CD4-positive, alpha-beta T cell (primary cell): ENCODE measurements at regions not wholly inside any gene's neighbourhood (a gene's known extent, or its start where the extent isn't known, plus 50 kb on each side); places are given as distances from the start of the nearest gene placed in this dataset.
"Not testable (repeated sequence)": the region's sequence is repeated elsewhere in the genome, so short reads cannot be mapped to it uniquely, and the experiment has no call there.

Experiments used
- ATAC-seq: fragments of 200-7000 bp; cut with Tn5 transposase; one replicate; pipeline ENCODE4 v1.10.0; 2022; ENCODE audit warnings: mild to moderate bottlenecking; ENCODE audit not compliant: poor library complexity
- CTCF ChIA-PET: fragments of 350-600 bp; sonication (Branson Sonifier 250); formaldehyde crosslinking; loops from one replicate; lab custom pipeline; 2021; ENCODE audit warnings: antibody characterized with exemption, inconsistent platforms; lab: Charles Lee
- POLR2A ChIA-PET: fragments of 350-600 bp; sonication (Branson Sonifier 250); formaldehyde crosslinking; loops from one replicate; lab custom pipeline; 2021; ENCODE audit warnings: antibody characterized with exemption, inconsistent platforms; lab: Charles Lee
- DNase-seq, 14 experiments: peaks; one replicate each; pipeline ENCODE4 v3.0.0-alpha.2; 2013 to 2020; ENCODE audit warnings: mixed read lengths in 2 of 14
- H3K27ac ChIP-seq, 2 donors: one replicate each; pipeline versions ENCODE4 v1.5.1 to v1.7.0; 2013; ENCODE audit warnings: low read length in 2 of 2, low read depth in 1 of 2, mild to moderate bottlenecking in 1 of 2
- H3K27me3 ChIP-seq, 2 experiments: 1 replicate in 1 of 2; 2 replicates in 1 of 2; pipeline versions ENCODE4 v1.6.1 to v1.7.0; 2013; ENCODE audit warnings: low read length in 2 of 2, control low read depth in 1 of 2, mild to moderate bottlenecking in 1 of 2, moderate library complexity in 1 of 2; ENCODE audit not compliant: insufficient read depth in 2 of 2, control insufficient read depth in 1 of 2
- H3K36me3 ChIP-seq: one replicate; pipeline ENCODE4 v1.6.1; 2013; ENCODE audit warnings: low read length, control low read depth; ENCODE audit not compliant: insufficient read depth
- H3K4me1 ChIP-seq: one replicate; pipeline ENCODE4 v1.6.1; 2013; ENCODE audit warnings: low read length, control low read depth; ENCODE audit not compliant: insufficient read depth
- H3K4me3 ChIP-seq: one replicate; pipeline ENCODE4 v1.5.1; 2013; ENCODE audit warnings: mild to moderate bottlenecking, low read length, moderate library complexity
- H3K9me3 ChIP-seq, 2 experiments: 1 replicate in 1 of 2; 2 replicates in 1 of 2; pipeline versions ENCODE4 v1.6.1 to v1.7.0; 2013; ENCODE audit warnings: low read length in 2 of 2, mild to moderate bottlenecking in 2 of 2, control low read depth in 1 of 2, moderate library complexity in 1 of 2; ENCODE audit not compliant: control insufficient read depth in 1 of 2, insufficient read depth in 1 of 2
- H3K27ac Mint-ChIP-seq: one replicate; pipeline ENCODE4 v1.8.0; 2020; ENCODE audit warnings: mixed read lengths
- H3K27me3 Mint-ChIP-seq: one replicate; pipeline ENCODE4 v1.8.0; 2021; ENCODE audit warnings: mixed read lengths
- H3K36me3 Mint-ChIP-seq: one replicate; pipeline ENCODE4 v1.8.0; 2021; ENCODE audit warnings: low read depth, mixed read lengths
- H3K4me1 Mint-ChIP-seq: one replicate; pipeline ENCODE4 v1.8.0; 2021; ENCODE audit warnings: low read depth, mixed read lengths
- H3K4me3 Mint-ChIP-seq: one replicate; pipeline ENCODE4 v1.8.0; 2020; ENCODE audit warnings: mild to moderate bottlenecking, mixed read lengths
- H3K9me3 Mint-ChIP-seq: one replicate; pipeline ENCODE4 v1.8.0; 2020; ENCODE audit warnings: mixed read lengths
- CTCF ChIP-seq: fragments of 200-600 bp; IDR thresholded peaks from one replicate; pipeline ENCODE4 v1.8.0; 2022; ENCODE audit warnings: antibody characterized with exemption, mild to moderate bottlenecking
- intact Hi-C, 2 experiments: fragments of 100-400 bp; cut with DNase I in 1 of 2; cut with micrococcal nuclease in 1 of 2; formaldehyde crosslinking; loops; one replicate each; pipeline versions ENCODE4 v1.15.1 to v1.9.0; 2023 to 2025; cut with DNase I, micrococcal nuclease

- no peak for TF ChIP-seq CTCF
- CTCF ChIA-PET: interaction anchor here (0.6 kb wide), 1 partner anchor 117 kb away, joined by 3 read pairs; no protein-coding TSS in a partner anchor
- Histone ChIP-seq H3K9me3 (no peaks in the 10 kb centered on the region), H3K27ac (no peak overlapping the region), H3K27me3 (no peaks in the 10 kb centered on the region), H3K36me3 (no peaks in the 10 kb centered on the region), H3K4me1 (no peaks in the 10 kb centered on the region), H3K4me3 (no peak overlapping the region)
- Mint-ChIP-seq H3K9me3 (no peaks in the 10 kb centered on the region), H3K27ac (no peak overlapping the region), H3K27me3 (no peaks in the 10 kb centered on the region), H3K4me3 (no peak overlapping the region), H3K36me3 (no peaks in the 10 kb centered on the region), H3K4me1 (peaks cover 4% of the 10 kb centered on the region)
- DNase-seq (no peak), ATAC-seq (no peak)
- POLR2A ChIA-PET: interaction anchor here (0.6 kb wide), 1 partner anchor 36 kb away, joined by 3 read pairs; no protein-coding TSS in a partner anchor
- intact Hi-C loops: no loop called here
Observed at GRCh38 chr20:53764415-53764800, 170.8 kb upstream of the ZNF217 start.

GRCh38 chr20:53763707-53764414 lies 170.2 kb upstream of the ZNF217 start:
- ChIA-PET POLR2A (no interaction called here), CTCF (interaction anchor here (0.6 kb wide), 1 partner anchor 117 kb away, joined by 3 read pairs; no protein-coding TSS in a partner anchor)
- ATAC-seq: no peak

GRCh38 chr20:53762423-53762798 lies 168.8 kb upstream of the ZNF217 start:
- H3K27me3 ChIP-seq, ATAC-seq, H3K4me1 Mint-ChIP-seq, H3K27ac Mint-ChIP-seq, CTCF ChIA-PET, H3K4me1 ChIP-seq, H3K4me3 ChIP-seq, H3K9me3 Mint-ChIP-seq, DNase-seq, H3K27me3 Mint-ChIP-seq, H3K9me3 ChIP-seq, H3K4me3 Mint-ChIP-seq, POLR2A ChIA-PET, H3K36me3 ChIP-seq, H3K36me3 Mint-ChIP-seq, H3K27ac ChIP-seq, intact Hi-C loops: not testable (repeated sequence)

More at GRCh38 chr20:53763707-53764414, 170.2 kb upstream of the ZNF217 start:
- Histone ChIP-seq H3K27me3 (no peaks in the 10 kb centered on the region), H3K4me1 (no peaks in the 10 kb centered on the region), H3K27ac (no peak overlapping the region), H3K4me3 (no peak overlapping the region), H3K9me3 (no peaks in the 10 kb centered on the region), H3K36me3 (no peaks in the 10 kb centered on the region)
- H3K9me3 Mint-ChIP-seq: no peaks in the 10 kb centered on the region
- no peak for TF ChIP-seq CTCF
- H3K4me1 Mint-ChIP-seq: peaks cover 4% of the 10 kb centered on the region
- intact Hi-C loops: no loop called here
- H3K27me3 Mint-ChIP-seq: no peaks in the 10 kb centered on the region
- H3K36me3 Mint-ChIP-seq: no peaks in the 10 kb centered on the region
- H3K4me3 Mint-ChIP-seq: no peak overlapping the region
- no peak overlapping the region for H3K27ac Mint-ChIP-seq
- DNase-seq: no peak

GRCh38 chr20:53760025-53760441 lies 166.4 kb upstream of the ZNF217 start:
- H3K9me3 Mint-ChIP-seq: no peaks in the 10 kb centered on the region
- peaks cover 14% of the 10 kb centered on the region for H3K4me1 Mint-ChIP-seq
- no peak overlapping the region for H3K27ac Mint-ChIP-seq
- TF ChIP-seq CTCF: no peak
- H3K4me1 ChIP-seq: peaks cover 24% of the 10 kb centered on the region
- ATAC-seq (no peak), DNase-seq (peak in 2 of 14 experiments; percentile 17 to 29)
- H3K27me3 ChIP-seq: no peaks in the 10 kb centered on the region
- no peaks in the 10 kb centered on the region for H3K27me3 Mint-ChIP-seq
- H3K4me3 ChIP-seq: no peak overlapping the region
- ChIA-PET POLR2A (no interaction called here), CTCF (no interaction called here)
- H3K36me3 Mint-ChIP-seq: no peaks in the 10 kb centered on the region
- H3K27ac ChIP-seq: no peak overlapping the region
- H3K9me3 ChIP-seq: no peaks in the 10 kb centered on the region
- H3K36me3 ChIP-seq: no peaks in the 10 kb centered on the region
- intact Hi-C loops: no loop called here
- no peak overlapping the region for H3K4me3 Mint-ChIP-seq
